ENCODE measurements at regions not wholly inside any gene's neighbourhood (a gene's known extent, or its start where the extent isn't known, plus 50 kb on each side); places are given as distances from the start of the nearest gene placed in this dataset.

DNA sequence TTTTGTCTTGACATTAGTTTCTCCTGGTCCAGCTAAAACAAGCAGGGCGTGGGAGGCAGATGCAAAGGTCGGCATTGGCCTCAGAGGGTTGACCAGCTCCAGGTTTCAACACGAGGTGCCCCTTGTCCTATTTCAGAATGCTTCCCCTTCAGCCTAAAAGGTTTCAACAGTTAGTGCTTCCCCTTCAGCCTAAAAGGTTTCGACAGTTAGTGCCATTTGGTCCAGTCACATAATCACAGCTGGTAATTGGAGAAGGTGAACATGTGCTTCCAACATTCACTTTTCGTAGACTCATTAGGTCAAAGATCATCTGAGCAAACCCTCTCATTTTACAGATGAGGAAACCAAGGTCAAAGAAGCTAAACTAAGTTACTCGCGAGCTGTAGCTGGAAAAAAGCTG is 270.3 kb upstream of the MAP3K1 start (continued):
- TF ChIP-seq ZNF10 (CRISPR knock-in tag; IDR thresholded peaks at IDR 0.05; ENCODE audit: borderline replicate concordance, low read depth) (no peak), ZNF484 (CRISPR knock-in tag; IDR thresholded peaks at IDR 0.05; ENCODE audit: borderline replicate concordance, low read depth) (no peak), ZBTB7A (CRISPR knock-in tag; IDR thresholded peaks at IDR 0.05) (no peak), STAG1 (CRISPR knock-in tag; IDR thresholded peaks at IDR 0.05) (no peak), RBFOX2 (IDR thresholded peaks at IDR 0.05; ENCODE audit: low read depth, low read length) (no peak), NFKBIZ (CRISPR knock-in tag; IDR thresholded peaks at IDR 0.05) (no peak), ZNF891 (CRISPR knock-in tag; IDR thresholded peaks at IDR 0.05) (no peak), CBX2 (IDR thresholded peaks at IDR 0.05; ENCODE audit: low read depth, low read length) (no peak), CBX2 (CRISPR knock-in tag; IDR thresholded peaks at IDR 0.05; ENCODE audit: low read depth) (no peak), HNRNPLL (IDR thresholded peaks at IDR 0.05; ENCODE audit: low read depth, low read length, poor library complexity, severe bottlenecking) (no peak), NBN (conservative IDR thresholded peaks at IDR 0.05) (no peak), ZFP36 (IDR thresholded peaks at IDR 0.05; ENCODE audit: borderline replicate concordance, low read depth, low read length, partially characterized antibody) (no peak), ZMYM4 (CRISPR knock-in tag; IDR thresholded peaks at IDR 0.05) (peak; percentile 56), ZNF556 (CRISPR knock-in tag; IDR thresholded peaks at IDR 0.05; ENCODE audit: borderline replicate concordance) (no peak), RFX3 (CRISPR knock-in tag; IDR thresholded peaks at IDR 0.05) (no peak), ATM (IDR thresholded peaks at IDR 0.05; ENCODE audit: borderline replicate concordance) (no peak), ZNF773 (CRISPR knock-in tag; IDR thresholded peaks at IDR 0.05; ENCODE audit: borderline replicate concordance) (no peak), ATF7 (IDR thresholded peaks at IDR 0.05) (no peak), ATF7 (CRISPR knock-in tag; IDR thresholded peaks at IDR 0.05) (no peak), HOXA3 (CRISPR knock-in tag; IDR thresholded peaks at IDR 0.05) (no peak), ZNF564 (CRISPR knock-in tag; IDR thresholded peaks at IDR 0.05) (no peak), NFIC (IDR thresholded peaks at IDR 0.05; ENCODE audit: low read length) (no peak)
- TF ChIP-seq, protein P1, sequence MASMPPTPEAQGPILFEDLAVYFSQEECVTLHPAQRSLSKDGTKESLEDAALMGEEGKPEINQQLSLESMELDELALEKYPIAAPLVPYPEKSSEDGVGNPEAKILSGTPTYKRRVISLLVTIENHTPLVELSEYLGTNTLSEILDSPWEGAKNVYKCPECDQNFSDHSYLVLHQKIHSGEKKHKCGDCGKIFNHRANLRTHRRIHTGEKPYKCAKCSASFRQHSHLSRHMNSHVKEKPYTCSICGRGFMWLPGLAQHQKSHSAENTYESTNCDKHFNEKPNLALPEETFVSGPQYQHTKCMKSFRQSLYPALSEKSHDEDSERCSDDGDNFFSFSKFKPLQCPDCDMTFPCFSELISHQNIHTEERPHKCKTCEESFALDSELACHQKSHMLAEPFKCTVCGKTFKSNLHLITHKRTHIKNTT (CRISPR knock-in tag; IDR thresholded peaks at IDR 0.05): no peak
- TF ChIP-seq, protein P2, sequence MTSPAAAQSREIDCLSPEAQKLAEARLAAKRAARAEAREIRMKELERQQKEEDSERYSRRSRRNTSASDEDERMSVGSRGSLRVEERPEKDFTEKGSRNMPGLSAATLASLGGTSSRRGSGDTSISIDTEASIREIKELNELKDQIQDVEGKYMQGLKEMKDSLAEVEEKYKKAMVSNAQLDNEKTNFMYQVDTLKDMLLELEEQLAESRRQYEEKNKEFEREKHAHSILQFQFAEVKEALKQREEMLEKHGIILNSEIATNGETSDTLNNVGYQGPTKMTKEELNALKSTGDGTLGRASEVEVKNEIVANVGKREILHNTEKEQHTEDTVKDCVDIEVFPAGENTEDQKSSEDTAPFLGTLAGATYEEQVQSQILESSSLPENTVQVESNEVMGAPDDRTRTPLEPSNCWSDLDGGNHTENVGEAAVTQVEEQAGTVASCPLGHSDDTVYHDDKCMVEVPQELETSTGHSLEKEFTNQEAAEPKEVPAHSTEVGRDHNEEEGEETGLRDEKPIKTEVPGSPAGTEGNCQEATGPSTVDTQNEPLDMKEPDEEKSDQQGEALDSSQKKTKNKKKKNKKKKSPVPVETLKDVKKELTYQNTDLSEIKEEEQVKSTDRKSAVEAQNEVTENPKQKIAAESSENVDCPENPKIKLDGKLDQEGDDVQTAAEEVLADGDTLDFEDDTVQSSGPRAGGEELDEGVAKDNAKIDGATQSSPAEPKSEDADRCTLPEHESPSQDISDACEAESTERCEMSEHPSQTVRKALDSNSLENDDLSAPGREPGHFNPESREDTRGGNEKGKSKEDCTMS (CRISPR knock-in tag; conservative IDR thresholded peaks at IDR 0.05): no peak
- TF ChIP-seq, protein P3, sequence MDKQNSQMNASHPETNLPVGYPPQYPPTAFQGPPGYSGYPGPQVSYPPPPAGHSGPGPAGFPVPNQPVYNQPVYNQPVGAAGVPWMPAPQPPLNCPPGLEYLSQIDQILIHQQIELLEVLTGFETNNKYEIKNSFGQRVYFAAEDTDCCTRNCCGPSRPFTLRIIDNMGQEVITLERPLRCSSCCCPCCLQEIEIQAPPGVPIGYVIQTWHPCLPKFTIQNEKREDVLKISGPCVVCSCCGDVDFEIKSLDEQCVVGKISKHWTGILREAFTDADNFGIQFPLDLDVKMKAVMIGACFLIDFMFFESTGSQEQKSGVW (CRISPR knock-in tag; IDR thresholded peaks at IDR 0.05; ENCODE audit: borderline replicate concordance): no peak
- TF ChIP-seq, protein P4, sequence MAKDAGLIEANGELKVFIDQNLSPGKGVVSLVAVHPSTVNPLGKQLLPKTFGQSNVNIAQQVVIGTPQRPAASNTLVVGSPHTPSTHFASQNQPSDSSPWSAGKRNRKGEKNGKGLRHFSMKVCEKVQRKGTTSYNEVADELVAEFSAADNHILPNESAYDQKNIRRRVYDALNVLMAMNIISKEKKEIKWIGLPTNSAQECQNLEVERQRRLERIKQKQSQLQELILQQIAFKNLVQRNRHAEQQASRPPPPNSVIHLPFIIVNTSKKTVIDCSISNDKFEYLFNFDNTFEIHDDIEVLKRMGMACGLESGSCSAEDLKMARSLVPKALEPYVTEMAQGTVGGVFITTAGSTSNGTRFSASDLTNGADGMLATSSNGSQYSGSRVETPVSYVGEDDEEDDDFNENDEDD (CRISPR knock-in tag; IDR thresholded peaks at IDR 0.05; ENCODE audit: borderline replicate concordance): no peak
- TF ChIP-seq, protein P5, sequence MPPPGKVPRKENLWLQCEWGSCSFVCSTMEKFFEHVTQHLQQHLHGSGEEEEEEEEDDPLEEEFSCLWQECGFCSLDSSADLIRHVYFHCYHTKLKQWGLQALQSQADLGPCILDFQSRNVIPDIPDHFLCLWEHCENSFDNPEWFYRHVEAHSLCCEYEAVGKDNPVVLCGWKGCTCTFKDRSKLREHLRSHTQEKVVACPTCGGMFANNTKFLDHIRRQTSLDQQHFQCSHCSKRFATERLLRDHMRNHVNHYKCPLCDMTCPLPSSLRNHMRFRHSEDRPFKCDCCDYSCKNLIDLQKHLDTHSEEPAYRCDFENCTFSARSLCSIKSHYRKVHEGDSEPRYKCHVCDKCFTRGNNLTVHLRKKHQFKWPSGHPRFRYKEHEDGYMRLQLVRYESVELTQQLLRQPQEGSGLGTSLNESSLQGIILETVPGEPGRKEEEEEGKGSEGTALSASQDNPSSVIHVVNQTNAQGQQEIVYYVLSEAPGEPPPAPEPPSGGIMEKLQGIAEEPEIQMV (CRISPR knock-in tag; IDR thresholded peaks at IDR 0.05; ENCODE audit: low read depth): no peak

Measured in HepG2 (cell line).